Upper lobe of left lung (tissue), 6 donors: ENCODE measurements at regions not wholly inside any gene's neighbourhood (a gene's known extent, or its start where the extent isn't known, plus 50 kb on each side); places are given as distances from the start of the nearest gene placed in this dataset.

Experiments
- ATAC-seq, 2 donors: fragments of 200-7000 bp; cut with Tn5 transposase; one replicate each; pipeline ENCODE4 v1.9.1; 2022; ENCODE audit warnings: mild to moderate bottlenecking in 2 of 2, moderate library complexity in 2 of 2; ENCODE audit not compliant: low FRiP score in 2 of 2
- DNase-seq, 2 donors: peaks; one replicate each; pipeline ENCODE4 v3.0.0-alpha.2; 2019 to 2020
- H3K27ac ChIP-seq, 4 donors: fragments of 200-600 bp; sonication (generic); one replicate each; pipeline ENCODE4 v1.5.1; 2016 to 2019
- H3K27me3 ChIP-seq, 4 donors: fragments of 200-600 bp; sonication (generic); one replicate each; pipeline ENCODE4 v1.5.1; 2017 to 2019
- H3K36me3 ChIP-seq, 4 donors: fragments of 200-600 bp; sonication (generic); one replicate each; pipeline ENCODE4 v1.5.1; 2016 to 2019
- H3K4me1 ChIP-seq, 4 donors: fragments of 200-600 bp; sonication (generic); one replicate each; pipeline ENCODE4 v1.5.1; 2018 to 2019
- H3K4me3 ChIP-seq, 4 donors: fragments of 200-600 bp; sonication (generic); one replicate each; pipeline ENCODE4 v1.5.1; 2017 to 2019; ENCODE audit warnings: mild to moderate bottlenecking in 2 of 4, moderate library complexity in 1 of 4
- H3K9me3 ChIP-seq, 4 donors: fragments of 200-600 bp; sonication (generic); one replicate each; pipeline ENCODE4 v1.5.1; 2018 to 2019
- CTCF ChIP-seq, 6 experiments: fragments of 450-650 bp in 4 of 6; fragments of 200-600 bp in 2 of 6; sonication (generic) in 2 of 6; IDR thresholded peaks; one replicate each; pipeline ENCODE4 v1.5.1; 2016 to 2019; ENCODE audit warnings: antibody characterized with exemption in 6 of 6
- EP300 ChIP-seq, 4 donors: sonication (generic); formaldehyde crosslinking; IDR thresholded peaks; one replicate each; pipeline ENCODE4 v1.5.1; 2017; ENCODE audit warnings: antibody characterized with exemption in 4 of 4, control low read depth in 2 of 4
- POLR2A ChIP-seq, 4 donors: fragments of 450-650 bp; IDR thresholded peaks; one replicate each; pipeline ENCODE4 v1.5.1; 2016 to 2017; ENCODE audit warnings: antibody characterized with exemption in 4 of 4, mild to moderate bottlenecking in 2 of 4
- POLR2AphosphoS5 ChIP-seq, 2 donors: sonication (generic); formaldehyde crosslinking; IDR thresholded peaks; one replicate each; pipeline ENCODE4 v1.5.1; 2017; ENCODE audit warnings: antibody characterized with exemption in 2 of 2
- WGBS, 2 donors: methylation state at CpG; one replicate each; pipeline ENCODE4 v1.1.5; 2017 to 2018; 5-methylcytosine and 5-hydroxymethylcytosine counted together
- donor health status: DM: no; HTN: no; CAD: no; lungs with moderate emphysema.
- donor health status: DM: no; HTN: yes; CAD: no; lungs with severe emphysema.

DNA sequence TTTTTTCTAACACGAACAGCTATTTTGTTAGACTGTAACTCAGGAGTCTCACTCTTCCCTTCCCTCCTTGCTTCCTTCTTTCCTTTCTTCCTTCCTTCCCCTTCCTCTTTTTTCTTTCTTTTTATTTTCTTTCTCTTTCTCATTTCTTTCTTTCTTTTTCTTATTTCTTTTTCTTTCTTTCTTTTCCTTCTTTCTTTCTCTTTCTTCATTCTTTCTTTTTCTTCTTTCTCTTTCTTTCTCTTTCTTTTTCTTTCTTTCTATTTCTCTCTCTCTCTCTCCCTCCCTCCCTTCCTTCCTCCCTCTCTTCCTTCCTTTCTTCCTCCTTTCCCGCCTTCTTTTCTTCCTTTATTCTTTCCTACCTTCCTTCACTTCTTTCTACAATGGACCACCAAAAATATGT is 1443.0 kb upstream of the LRRTM3 start:
- no peak overlapping the region for H3K27ac ChIP-seq
- no peak for ATAC-seq
- 94 to 95% methylated on average over 2 of the region's 2 CpGs for WGBS, 2 donors
- no peaks in the 10 kb centered on the region for H3K36me3 ChIP-seq
- no peak overlapping the region for H3K4me3 ChIP-seq
- no peak for TF ChIP-seq EP300 (IDR thresholded peaks at IDR 0.05)
- H3K4me1 ChIP-seq: no peaks in the 10 kb centered on the region
- DNase-seq: no peak
- H3K9me3 ChIP-seq: no peaks in the 10 kb centered on the region
- no peaks in the 10 kb centered on the region for H3K27me3 ChIP-seq

- Histone ChIP-seq H3K27me3 (no peaks in the 10 kb centered on the region), H3K4me1 (no peaks in the 10 kb centered on the region), H3K4me3 (no peak overlapping the region), H3K9me3 (no peaks in the 10 kb centered on the region), H3K36me3 (no peaks in the 10 kb centered on the region), H3K27ac (no peak overlapping the region)
- no peak for TF ChIP-seq POLR2AphosphoS5 (IDR thresholded peaks at IDR 0.05)
- TF ChIP-seq POLR2A (IDR thresholded peaks at IDR 0.05): no peak
- no peak for TF ChIP-seq EP300 (IDR thresholded peaks at IDR 0.05)
- no peak for TF ChIP-seq CTCF (IDR thresholded peaks at IDR 0.05)
- ATAC-seq (no peak), DNase-seq (no peak)
These were observed 1434.0 kb upstream of the LRRTM3 start for GRCh38 chr10:65491799-65492198.

DNA sequence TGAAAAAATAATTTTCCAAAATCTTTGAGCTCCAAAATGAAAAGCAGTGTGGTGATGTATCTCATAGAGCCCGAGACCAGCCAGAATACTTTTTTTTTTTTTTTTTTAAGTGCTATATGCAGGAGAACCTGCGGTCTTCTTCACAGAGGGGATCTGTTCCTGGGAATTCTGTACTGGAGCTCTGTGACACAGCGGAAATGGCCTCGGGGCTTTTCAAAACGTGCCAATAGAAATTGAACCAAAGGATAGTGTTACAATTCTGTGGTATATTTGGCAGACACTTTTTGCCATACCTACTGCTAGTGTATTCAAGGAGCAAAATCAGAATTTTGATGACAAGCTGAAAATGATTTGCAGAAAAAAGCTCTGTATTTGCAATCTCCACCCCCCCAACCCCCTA is 1429.3 kb upstream of the LRRTM3 start:
- H3K27me3 ChIP-seq: no peaks in the 10 kb centered on the region
- ATAC-seq (no peak), DNase-seq (no peak)
- H3K9me3 ChIP-seq: no peaks in the 10 kb centered on the region
- 59 to 85% methylated on average over 5 of the region's 5 CpGs for WGBS, 2 donors
- no peak for TF ChIP-seq CTCF (IDR thresholded peaks at IDR 0.05)
- TF ChIP-seq EP300 (IDR thresholded peaks at IDR 0.05): no peak
- TF ChIP-seq POLR2AphosphoS5 (IDR thresholded peaks at IDR 0.05): no peak
- TF ChIP-seq POLR2A (IDR thresholded peaks at IDR 0.05): no peak
- no peak overlapping the region for H3K4me3 ChIP-seq
- H3K36me3 ChIP-seq: no peaks in the 10 kb centered on the region
- H3K4me1 ChIP-seq: no peaks in the 10 kb centered on the region
- H3K27ac ChIP-seq: no peak overlapping the region

GRCh38 chr10:65497837-65498236 is 1428.0 kb upstream of the LRRTM3 start:
- Histone ChIP-seq H3K27ac (no peak overlapping the region), H3K9me3 (no peaks in the 10 kb centered on the region), H3K4me3 (no peak overlapping the region), H3K4me1 (no peaks in the 10 kb centered on the region), H3K36me3 (no peaks in the 10 kb centered on the region), H3K27me3 (no peaks in the 10 kb centered on the region)
- DNase-seq: no peak
- ATAC-seq: no peak
- TF ChIP-seq EP300 (IDR thresholded peaks at IDR 0.05) (peak in 1 of 4 donors; percentile 21), POLR2A (IDR thresholded peaks at IDR 0.05) (no peak)

DNA sequence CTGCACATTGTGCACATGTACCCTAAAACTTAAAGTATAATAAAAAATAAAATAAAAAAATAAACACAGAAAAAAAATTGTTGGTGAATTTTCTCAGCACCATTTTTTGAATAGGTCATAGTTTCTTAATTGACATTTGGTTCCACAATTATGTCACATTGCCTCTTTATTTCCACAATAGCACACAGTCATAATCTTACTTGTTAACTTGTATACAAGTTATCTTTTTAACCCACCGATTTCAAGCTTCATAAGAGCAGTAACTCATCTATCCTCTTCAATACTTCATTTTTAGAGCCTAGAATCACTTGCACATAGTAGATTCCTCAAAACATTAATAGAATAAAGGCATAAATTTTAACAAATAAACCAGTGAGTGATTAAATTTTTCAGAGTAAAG is 1425.1 kb upstream of the LRRTM3 start:
- no peak for TF ChIP-seq CTCF (IDR thresholded peaks at IDR 0.05)
- no peak for TF ChIP-seq POLR2A (IDR thresholded peaks at IDR 0.05)
- TF ChIP-seq EP300 (IDR thresholded peaks at IDR 0.05): no peak
- TF ChIP-seq POLR2AphosphoS5 (IDR thresholded peaks at IDR 0.05): no peak
- no peak overlapping the region for H3K27ac ChIP-seq
- no peak overlapping the region for H3K4me3 ChIP-seq
- no peaks in the 10 kb centered on the region for H3K27me3 ChIP-seq
- no peaks in the 10 kb centered on the region for H3K4me1 ChIP-seq
- 68 to 80% methylated on average over 1 of the region's 1 CpG for WGBS, 2 donors
- ATAC-seq: no peak
- no peaks in the 10 kb centered on the region for H3K36me3 ChIP-seq
- no peak for DNase-seq
- no peaks in the 10 kb centered on the region for H3K9me3 ChIP-seq

DNA sequence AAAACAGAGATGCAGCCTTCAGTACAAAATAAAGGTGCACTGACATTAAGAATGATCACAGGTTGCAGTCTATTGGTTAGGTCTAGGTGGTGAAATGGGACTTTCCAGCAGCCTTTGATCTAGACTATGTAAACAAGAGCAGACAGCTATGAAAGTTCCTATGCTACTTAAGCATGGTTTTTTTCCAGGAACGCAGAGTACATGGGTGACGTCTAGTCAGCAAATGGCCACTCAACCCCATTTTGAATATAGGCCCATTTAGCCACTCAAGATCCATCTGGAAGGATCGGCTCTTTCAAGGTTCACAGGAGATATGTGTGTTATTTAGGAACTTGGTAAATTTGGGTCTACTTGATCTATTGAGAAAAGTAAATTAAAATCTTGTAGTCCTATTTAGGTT is 1424.6 kb upstream of the LRRTM3 start:
- Histone ChIP-seq H3K4me3 (no peak overlapping the region), H3K27ac (no peak overlapping the region), H3K27me3 (no peaks in the 10 kb centered on the region), H3K36me3 (no peaks in the 10 kb centered on the region), H3K4me1 (no peaks in the 10 kb centered on the region), H3K9me3 (no peaks in the 10 kb centered on the region)
- TF ChIP-seq CTCF (IDR thresholded peaks at IDR 0.05) (no peak), EP300 (IDR thresholded peaks at IDR 0.05) (peak in 1 of 4 donors; percentile 74), POLR2A (IDR thresholded peaks at IDR 0.05) (no peak), POLR2AphosphoS5 (IDR thresholded peaks at IDR 0.05) (no peak)
- DNase-seq (peak in 1 of 2 donors; percentile 24), ATAC-seq (peak; percentile 52 to 55)
- WGBS, 2 donors: 62 to 63% methylated on average over 3 of the region's 3 CpGs
